Activated CD8-positive, alpha-beta T cell treated with anti-CD3 and anti-CD28 coated beads for 36 hours (primary cell): ENCODE measurements at regions not wholly inside any gene's neighbourhood (a gene's known extent, or its start where the extent isn't known, plus 50 kb on each side); places are given as distances from the start of the nearest gene placed in this dataset.

Source experiments
- ATAC-seq: fragments of 200-7000 bp; cut with Tn5 transposase; one replicate; pipeline ENCODE4 v1.10.0; 2021; ENCODE audit warnings: mild to moderate bottlenecking, moderate library complexity
- CTCF ChIA-PET: fragments of 350-600 bp; sonication (Branson Sonifier 250); formaldehyde crosslinking; loops from one replicate; lab custom pipeline; 2021; ENCODE audit warnings: antibody characterized with exemption; lab: Charles Lee
- POLR2A ChIA-PET: fragments of 350-600 bp; sonication (Branson Sonifier 250); formaldehyde crosslinking; loops from one replicate; lab custom pipeline; 2021; ENCODE audit warnings: antibody characterized with exemption; lab: Charles Lee
- DNase-seq: peaks from one replicate; pipeline ENCODE4 v3.0.0-alpha.2; 2020
- H3K27ac Mint-ChIP-seq: one replicate; pipeline ENCODE4 v1.8.0; 2021; ENCODE audit warnings: mild to moderate bottlenecking, mixed read lengths
- H3K27me3 Mint-ChIP-seq: one replicate; pipeline ENCODE4 v1.8.0; 2021; ENCODE audit warnings: mixed read lengths
- H3K36me3 Mint-ChIP-seq: one replicate; pipeline ENCODE4 v1.8.0; 2021; ENCODE audit warnings: low read depth, mixed read lengths
- H3K4me1 Mint-ChIP-seq: one replicate; pipeline ENCODE4 v1.8.0; 2021; ENCODE audit warnings: low read depth, mixed read lengths
- H3K4me3 Mint-ChIP-seq: one replicate; pipeline ENCODE4 v1.8.0; 2021; ENCODE audit warnings: mild to moderate bottlenecking, moderate library complexity, mixed read lengths
- H3K9me3 Mint-ChIP-seq: one replicate; pipeline ENCODE4 v1.8.0; 2021; ENCODE audit warnings: mixed read lengths
- intact Hi-C: fragments of 100-400 bp; cut with micrococcal nuclease; formaldehyde crosslinking; loops from one replicate; pipeline ENCODE4 v1.10.0; 2022
- TF ChIP-seq, protein P1 (sequence below): fragments of 200-600 bp; IDR thresholded peaks from one replicate; pipeline ENCODE4 v1.8.0; 2022; ENCODE audit warnings: antibody characterized with exemption, mild to moderate bottlenecking

DNA sequence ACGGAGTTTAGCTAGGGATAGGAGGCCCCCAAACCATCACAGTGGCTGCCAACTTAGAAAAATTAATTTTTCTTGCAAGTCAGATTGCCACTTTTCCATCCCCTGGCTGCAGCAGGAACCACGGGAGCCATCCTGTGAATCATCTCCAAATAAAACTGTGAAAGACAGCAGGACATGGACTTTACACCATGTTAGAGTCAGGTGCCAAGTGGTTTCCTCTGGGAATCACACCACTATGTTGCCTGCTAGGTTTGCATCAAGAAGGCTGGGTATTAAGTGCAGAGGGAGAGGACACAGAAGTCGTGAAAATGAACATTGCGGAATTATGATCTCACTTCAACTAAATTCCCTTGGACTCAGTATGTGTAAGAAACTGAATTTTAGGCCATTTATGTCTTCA lies 471.3 kb upstream of the GOT2 start:
- no peaks in the 10 kb centered on the region for H3K9me3 Mint-ChIP-seq
- intact Hi-C loops: no loop called here
- TF ChIP-seq, protein P1, sequence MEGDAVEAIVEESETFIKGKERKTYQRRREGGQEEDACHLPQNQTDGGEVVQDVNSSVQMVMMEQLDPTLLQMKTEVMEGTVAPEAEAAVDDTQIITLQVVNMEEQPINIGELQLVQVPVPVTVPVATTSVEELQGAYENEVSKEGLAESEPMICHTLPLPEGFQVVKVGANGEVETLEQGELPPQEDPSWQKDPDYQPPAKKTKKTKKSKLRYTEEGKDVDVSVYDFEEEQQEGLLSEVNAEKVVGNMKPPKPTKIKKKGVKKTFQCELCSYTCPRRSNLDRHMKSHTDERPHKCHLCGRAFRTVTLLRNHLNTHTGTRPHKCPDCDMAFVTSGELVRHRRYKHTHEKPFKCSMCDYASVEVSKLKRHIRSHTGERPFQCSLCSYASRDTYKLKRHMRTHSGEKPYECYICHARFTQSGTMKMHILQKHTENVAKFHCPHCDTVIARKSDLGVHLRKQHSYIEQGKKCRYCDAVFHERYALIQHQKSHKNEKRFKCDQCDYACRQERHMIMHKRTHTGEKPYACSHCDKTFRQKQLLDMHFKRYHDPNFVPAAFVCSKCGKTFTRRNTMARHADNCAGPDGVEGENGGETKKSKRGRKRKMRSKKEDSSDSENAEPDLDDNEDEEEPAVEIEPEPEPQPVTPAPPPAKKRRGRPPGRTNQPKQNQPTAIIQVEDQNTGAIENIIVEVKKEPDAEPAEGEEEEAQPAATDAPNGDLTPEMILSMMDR: no peak

DNA sequence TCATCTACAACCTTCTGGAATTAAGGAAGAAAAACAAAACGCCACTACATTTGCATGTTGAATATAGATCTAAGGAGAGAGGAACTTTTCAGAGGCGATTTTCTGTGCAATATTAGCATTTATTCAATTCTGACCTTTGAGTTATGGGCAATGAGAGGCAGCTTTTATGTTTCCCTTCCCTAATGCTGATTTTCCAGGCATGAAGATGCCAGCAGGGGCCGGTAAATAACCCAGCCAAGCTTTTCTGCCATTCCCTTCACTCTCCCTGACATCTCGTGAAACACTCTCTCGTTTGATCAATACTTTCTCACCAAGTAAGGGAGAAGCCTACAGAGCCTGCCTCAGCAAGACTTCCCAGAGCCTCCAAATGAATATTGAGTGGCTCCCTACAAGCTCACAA lies 470.5 kb upstream of the GOT2 start:
- Mint-ChIP-seq H3K36me3 (no peaks in the 10 kb centered on the region), H3K27me3 (peaks cover 3% of the 10 kb centered on the region), H3K4me3 (no peak overlapping the region), H3K27ac (no peak overlapping the region), H3K4me1 (no peaks in the 10 kb centered on the region), H3K9me3 (no peaks in the 10 kb centered on the region)
- TF ChIP-seq, protein P1: no peak
- CTCF ChIA-PET: no interaction called here
- DNase-seq (no peak), ATAC-seq (no peak)
- intact Hi-C loops: no loop called here
- POLR2A ChIA-PET: no interaction called here

More for the DNA sequence above, 471.3 kb upstream of the GOT2 start:
- CTCF ChIA-PET: no interaction called here
- DNase-seq (no peak), ATAC-seq (no peak)
- H3K27me3 Mint-ChIP-seq: peaks cover under 1% of the 10 kb centered on the region
- no peaks in the 10 kb centered on the region for H3K4me1 Mint-ChIP-seq
- no peaks in the 10 kb centered on the region for H3K36me3 Mint-ChIP-seq
- no peak overlapping the region for H3K4me3 Mint-ChIP-seq
- POLR2A ChIA-PET: no interaction called here
- no peak overlapping the region for H3K27ac Mint-ChIP-seq

DNA sequence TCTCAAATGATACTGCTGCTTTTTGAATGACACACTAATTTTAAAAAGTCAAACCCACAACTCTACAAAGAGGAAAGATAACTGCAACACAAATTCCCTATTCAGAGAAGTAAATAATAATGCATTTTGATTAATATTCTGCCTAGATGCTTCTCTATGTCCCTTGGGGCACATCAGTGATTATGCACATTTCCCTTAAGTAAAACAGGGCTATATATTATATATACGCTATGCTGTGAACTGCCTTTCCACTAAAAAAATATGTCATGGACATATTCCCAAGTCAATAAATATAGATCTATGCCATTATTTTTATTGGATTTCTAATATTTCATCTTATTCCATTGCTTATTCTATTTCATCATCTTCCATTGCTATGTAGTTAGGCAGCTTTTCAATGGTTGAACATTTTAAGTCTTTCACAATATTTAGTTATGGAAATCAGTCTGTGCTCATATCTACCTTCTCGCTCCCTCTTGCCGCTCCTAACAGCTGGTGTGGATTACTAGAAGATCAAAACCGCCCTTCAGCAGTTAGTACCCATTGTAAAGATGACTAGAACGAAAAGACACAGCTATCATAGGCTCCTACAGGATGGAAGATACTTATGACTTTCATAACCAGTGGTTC lies 468.2 kb upstream of the GOT2 start:
- Mint-ChIP-seq H3K27me3 (peaks cover 3% of the 10 kb centered on the region), H3K9me3 (peaks cover 1% of the 10 kb centered on the region), H3K4me3 (no peak overlapping the region), H3K36me3 (no peaks in the 10 kb centered on the region), H3K4me1 (no peaks in the 10 kb centered on the region), H3K27ac (no peak overlapping the region)
- ChIA-PET CTCF (no interaction called here), POLR2A (no interaction called here)
- TF ChIP-seq, protein P1: no peak
- DNase-seq (no peak), ATAC-seq (no peak)
- intact Hi-C loops: no loop called here

DNA sequence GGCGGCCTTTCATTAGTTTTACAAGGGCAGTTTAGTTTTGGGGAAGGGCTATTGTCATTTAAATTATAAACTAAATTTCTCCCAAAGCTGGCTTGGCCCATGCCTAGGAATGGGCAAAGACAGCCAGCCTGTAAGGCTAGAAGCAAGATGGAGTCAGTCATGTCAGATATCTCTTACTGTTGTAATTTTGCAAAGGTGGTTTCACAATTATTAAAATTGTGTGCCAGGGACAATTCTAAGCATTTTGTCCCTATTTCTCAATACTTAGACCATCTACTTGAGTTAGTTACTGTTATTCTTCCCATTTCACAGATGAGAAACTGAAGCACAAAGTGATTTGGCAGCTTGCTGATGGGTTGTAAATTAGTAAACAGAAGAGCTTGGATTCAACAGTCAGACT lies 467.7 kb upstream of the GOT2 start:
- Mint-ChIP-seq H3K36me3 (no peaks in the 10 kb centered on the region), H3K27me3 (peaks cover 3% of the 10 kb centered on the region), H3K27ac (no peak overlapping the region), H3K4me1 (no peaks in the 10 kb centered on the region), H3K4me3 (no peak overlapping the region), H3K9me3 (peaks cover 1% of the 10 kb centered on the region)
- ATAC-seq (no peak), DNase-seq (no peak)
- POLR2A ChIA-PET: no interaction called here
- CTCF ChIA-PET: no interaction called here
- TF ChIP-seq, protein P1: no peak
- intact Hi-C loops: no loop called here

DNA sequence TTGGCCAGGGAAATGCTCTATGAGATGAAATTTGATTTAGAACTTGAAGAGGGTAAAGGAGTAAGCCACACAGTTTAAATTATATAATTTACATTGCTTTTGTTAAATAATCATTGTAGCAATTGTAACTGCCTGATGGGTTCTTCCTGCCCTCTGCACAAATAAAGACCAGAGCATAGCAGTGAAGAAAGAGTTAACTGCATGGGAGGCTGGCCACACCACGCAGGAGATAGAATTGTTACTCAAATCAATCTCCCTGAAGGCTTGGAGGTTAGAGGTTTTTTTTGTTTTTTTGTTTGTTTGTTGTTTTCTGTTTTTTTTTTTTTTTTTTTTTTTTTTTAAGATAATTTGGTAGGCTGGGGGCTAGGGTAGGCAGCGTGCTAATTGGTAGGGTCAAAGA lies 467.0 kb upstream of the GOT2 start:
- ATAC-seq (no peak), DNase-seq (no peak)
- H3K9me3 Mint-ChIP-seq: peaks cover 1% of the 10 kb centered on the region
- no peak overlapping the region for H3K27ac Mint-ChIP-seq
- peaks cover 3% of the 10 kb centered on the region for H3K27me3 Mint-ChIP-seq
- H3K4me3 Mint-ChIP-seq: no peak overlapping the region
- H3K4me1 Mint-ChIP-seq: no peaks in the 10 kb centered on the region
- ChIA-PET CTCF (no interaction called here), POLR2A (no interaction called here)
- TF ChIP-seq, protein P1: no peak
- intact Hi-C loops: no loop called here
- no peaks in the 10 kb centered on the region for H3K36me3 Mint-ChIP-seq
